NCI-H460 (cell line): ENCODE measurements at regions not wholly inside any gene's neighbourhood (a gene's known extent, or its start where the extent isn't known, plus 50 kb on each side); places are given as distances from the start of the nearest gene placed in this dataset.

Experiments used
- DNase-seq: peaks from one replicate; pipeline ENCODE4 v3.0.0-alpha.2; 2016; ENCODE audit warnings: low read depth; ENCODE audit errors: extremely low read depth

DNA sequence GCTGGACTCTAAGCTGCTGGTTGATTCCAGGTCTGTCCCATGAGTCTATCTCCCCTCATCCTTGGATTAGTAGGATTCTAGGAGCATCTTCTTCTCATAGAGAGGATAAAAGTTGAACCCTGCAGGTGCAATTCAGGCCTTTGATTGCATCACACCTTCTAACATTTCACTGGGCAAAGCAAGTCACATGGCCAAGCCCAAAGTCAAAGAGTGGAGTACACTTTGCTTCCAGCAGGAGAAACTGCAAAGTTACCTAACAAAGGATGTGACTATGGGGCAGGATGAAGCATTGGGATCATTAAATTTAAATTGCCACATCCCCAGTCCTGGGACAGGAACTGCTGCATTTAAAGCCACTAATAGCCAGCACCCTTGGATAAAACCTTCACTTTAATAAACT, 51.0 kb upstream of the EGFLAM start:
- DNase-seq: no peak

DNA sequence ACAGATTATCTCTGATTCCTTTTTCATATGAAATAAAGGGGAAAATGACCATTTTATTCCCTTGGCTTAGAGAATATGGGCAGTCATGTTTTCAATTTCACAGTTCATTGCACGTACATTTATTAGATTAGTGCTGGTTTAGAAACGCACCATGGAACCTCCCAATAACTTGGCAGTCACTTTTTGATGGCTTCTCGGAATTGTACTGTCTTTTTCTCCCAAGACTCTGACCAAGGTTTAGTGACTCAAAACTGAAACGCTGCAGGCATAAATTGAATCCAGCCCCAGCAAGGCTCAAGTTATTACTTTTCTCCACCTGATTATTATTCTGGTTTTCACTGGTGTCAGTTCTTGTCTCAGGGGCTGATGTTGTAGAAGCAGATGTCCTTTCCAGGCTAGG, 55.6 kb upstream of the EGFLAM start:
- DNase-seq: no peak

DNA sequence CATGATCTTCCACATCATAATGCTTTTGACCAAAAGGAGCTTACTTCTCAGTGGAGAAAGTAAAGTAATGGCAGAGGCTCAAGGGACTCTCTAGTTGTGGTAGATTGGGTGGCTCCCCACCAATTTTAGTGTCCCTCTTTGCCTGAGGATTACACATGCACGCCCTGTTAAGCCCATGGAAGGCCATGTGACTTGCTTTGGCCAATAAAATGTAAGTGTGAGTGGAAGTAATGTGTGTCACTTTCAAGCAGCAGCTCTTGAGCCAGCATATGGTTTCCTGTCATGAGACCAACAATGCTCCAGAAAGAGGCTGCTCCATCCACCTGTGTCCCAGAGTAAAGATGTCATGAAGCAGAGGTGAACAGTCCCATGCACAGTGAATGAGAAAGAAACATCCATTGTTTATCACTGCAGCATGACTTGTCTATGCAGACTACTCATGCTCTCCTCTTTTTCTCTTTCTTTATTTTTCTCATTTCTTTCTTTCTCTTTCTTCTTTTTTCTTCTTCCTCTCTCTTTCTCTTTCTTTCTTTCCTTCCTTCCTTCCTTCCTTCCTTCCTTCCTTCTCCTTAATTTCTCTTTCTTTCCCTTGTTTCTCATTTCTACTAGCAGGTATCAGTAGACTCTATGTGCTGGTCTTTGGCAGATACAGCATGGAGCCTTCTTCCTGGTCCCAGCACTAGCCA, 57.3 kb upstream of the EGFLAM start:
- DNase-seq: no peak

DNA sequence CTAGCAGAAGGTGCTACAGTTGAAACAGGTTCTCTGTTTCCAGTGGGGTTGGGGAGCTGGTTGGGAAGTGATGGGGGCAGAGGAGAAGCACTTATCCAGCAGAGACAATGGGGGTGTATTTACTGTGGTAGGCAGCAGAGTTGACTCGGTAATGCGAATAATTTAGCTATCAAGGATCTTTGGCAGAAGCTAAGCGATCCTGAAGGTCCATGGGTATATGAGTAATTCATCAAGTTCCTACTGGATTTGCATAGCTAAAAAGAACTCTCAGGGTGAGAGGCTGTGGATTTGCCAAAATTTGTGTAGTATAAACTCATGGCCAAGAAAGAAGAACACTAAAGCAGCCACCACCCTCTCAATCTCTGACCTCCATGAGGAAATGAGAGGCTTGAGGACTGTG, 61.2 kb upstream of the EGFLAM start:
- no peak for DNase-seq

DNA sequence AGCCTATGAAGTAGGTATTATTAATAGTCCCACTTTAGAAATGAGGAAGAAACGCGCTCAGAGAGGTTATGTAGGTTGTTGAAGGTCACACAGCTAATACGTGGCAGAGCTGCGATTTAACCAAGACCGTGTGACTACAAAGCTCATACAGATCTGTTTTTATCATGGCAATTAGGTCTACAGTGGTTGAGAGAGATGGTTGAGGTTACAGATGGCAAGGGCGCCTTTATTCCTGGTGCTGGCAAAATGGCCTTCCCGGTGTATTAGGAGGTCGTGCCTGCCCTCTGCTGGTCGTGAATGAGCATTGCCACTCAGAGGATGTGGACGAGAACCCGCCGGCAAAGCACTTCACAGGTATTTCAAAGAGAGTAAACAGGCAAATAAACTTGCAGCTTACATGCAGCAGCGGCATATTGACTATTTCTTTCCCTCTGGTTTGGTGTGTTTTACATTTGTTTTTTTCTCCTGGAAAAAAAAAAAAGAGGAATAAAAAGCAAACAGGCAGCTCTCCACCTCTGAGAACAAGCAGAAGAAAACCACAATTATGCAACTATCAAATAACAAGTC, 65.3 kb upstream of the EGFLAM start:
- DNase-seq: peak; percentile 49

DNA sequence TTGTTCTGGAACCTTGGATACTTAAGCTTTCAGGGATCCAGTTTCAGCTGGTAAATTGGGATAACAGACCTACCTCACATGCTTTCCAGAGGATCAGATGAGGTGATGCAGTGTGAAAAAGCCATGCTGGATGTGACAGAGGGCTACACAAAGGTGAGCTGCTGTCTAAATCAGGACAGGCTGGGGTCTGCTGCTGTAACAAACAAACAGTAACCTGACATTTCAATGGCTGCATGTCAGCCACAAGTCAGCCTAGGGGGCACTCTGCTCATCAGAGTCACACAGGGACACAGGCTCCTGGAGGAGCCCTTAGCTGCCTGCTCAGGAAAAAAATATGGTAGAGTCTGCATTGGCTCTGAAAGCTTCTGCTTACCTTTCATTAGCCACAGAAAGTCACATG, 66.7 kb upstream of the EGFLAM start:
- DNase-seq: no peak

DNA sequence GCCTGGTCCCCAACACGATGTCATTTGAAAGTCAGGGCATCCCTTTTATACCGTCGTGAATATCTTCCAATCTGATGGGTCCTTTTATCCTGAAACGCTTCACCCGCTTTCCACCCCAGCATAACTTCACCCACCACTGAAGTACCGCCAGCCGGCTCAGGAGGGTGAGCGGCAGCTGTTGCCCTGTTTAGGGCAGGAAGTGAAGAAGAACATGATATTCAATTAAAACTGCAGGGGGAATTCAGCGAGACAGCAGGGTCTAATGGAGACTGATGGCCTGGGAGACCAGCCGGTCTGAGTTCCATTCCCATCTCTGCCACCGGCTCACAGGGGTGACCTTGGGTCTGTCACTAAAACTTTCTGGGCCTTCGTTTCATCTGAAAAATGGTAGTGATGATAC, 68.2 kb upstream of the EGFLAM start:
- DNase-seq: no peak

DNA sequence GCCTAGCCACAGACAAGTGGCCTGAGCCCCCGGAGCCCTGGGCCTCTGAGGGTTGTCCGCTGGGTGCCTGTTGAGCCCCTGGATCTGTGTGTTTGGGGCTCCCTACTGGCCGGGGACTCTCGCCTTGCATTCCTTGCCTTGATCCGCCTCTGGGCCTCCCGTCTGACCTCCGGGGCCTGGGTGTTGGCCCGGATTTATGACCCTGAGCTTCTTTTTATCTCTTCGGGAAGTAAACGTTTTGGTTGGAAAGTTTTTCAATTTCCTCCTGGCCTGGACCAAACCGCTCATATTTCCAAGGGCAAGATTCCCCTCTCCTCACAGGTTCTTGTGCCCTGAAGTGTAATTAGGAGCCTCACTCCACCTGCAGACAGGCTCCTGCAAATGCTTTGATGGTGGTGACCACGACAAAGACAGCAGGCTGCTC, 69.3 kb upstream of the EGFLAM start:
- no peak for DNase-seq

DNA sequence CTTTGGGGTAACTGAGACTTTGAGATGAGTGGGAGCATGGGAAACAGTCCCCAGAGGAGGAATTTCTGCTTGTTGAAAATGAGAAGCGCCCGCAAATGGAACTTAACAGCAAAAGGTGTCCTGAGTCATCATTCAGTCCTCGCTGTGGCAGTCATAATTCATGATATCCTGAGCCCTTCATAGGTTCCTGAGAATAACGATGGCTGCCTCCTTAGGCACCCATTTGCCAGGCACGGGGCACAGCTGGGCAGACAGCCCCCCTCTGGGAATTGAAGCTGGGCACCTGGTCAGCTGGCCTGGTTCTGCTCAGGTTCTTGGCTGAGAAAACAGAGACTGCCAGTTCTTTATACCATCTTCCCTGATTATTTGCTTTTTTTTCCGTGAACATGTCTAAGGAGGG, 69.8 kb upstream of the EGFLAM start:
- DNase-seq: no peak

DNA sequence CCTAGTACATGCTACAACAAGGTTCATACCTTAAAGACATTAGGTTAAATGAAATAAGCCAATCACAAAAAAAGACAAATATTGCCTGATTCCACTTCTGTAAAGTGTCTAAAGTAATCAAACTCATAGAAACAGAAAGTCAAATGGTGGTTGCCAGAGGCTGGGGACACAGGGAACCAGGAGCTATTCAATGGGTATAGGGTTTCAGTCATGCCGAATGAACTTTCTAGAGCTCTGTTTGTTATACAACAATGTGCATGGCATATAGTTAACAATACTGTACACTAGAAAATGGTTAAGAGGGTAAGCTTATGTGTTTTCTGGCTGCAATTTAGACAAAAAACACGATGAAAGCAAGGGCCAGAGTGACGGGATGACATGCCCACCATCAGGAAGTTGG, 70.8 kb upstream of the EGFLAM start:
- no peak for DNase-seq

DNA sequence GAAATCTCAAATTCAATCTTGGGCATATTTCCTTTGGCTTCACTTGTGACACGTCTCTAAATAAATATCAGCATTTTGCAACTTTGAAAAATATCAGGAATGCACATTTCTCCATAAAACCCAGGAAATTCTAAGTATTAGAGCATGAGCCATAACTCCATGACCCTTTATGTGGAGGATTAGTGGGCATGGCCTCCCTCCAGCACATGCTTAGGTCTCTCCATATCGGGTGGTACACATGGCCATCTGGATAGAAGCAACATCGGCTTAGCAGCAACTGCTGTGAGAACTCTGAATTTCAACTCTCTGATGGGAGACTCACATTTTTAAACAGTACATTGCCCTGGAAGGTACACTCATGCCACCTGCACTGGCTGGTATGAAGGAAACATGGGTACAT, 73.7 kb upstream of the EGFLAM start:
- no peak for DNase-seq

DNA sequence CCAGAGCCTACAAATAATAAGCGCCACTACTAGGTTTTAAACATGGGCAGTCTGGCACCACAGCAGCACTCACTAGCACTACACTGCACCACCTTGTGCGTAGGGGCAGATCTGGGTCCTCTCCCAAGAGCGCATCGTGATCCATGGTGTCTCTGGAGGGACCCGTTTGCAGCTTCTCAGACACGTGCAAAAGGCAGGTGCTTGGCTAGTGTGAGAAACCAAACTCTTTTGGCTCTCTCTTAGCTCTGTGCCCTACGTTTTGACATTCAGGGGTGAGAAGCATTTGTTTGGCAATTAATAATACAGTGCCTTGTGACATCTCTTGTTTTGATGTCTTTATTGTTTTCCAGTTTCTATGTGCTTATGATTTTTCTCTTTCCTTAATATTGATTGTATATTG, 75.4 kb upstream of the EGFLAM start:
- DNase-seq: no peak

DNA sequence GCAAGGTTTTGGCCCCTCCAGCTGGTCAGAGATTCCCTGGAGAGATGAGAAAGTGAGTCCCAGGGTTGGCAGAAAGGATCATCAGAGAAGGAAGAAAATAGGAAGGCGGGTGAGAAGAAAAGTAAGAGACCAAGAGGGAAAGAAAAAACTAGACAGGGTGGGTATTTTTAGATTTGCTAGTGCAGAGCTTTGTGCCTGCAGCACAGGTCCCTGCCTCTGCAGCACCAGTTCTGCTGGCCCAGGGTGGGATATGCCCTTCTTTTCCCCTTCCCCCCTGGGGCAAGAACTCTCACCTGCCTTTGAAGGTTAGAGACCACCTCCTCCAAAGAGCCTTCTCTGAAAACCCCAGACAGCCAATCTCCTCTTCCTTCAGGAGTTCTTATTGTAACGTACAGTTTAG, 90.3 kb upstream of the EGFLAM start:
- no peak for DNase-seq

DNA sequence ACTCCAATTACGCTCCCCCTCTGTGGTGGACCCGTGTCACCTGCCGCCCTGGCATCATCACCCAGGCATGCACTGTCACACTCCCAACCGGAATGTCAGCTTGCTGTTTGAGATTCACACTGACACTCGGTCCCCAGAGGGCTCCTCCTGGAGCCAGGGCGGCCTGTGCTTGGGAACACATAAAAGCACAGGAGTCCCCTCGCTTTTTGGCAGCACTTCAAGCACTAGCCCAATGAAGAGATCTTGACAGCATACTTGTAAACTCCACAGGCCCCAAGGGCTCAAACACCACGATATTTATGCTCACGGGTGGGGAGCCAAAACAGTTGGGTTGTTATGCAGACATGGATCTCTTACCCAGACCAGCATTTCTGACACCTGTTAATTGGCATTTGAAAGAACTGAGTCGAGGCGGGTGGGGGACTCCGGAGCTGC, 90.8 kb upstream of the EGFLAM start:
- no peak for DNase-seq

DNA sequence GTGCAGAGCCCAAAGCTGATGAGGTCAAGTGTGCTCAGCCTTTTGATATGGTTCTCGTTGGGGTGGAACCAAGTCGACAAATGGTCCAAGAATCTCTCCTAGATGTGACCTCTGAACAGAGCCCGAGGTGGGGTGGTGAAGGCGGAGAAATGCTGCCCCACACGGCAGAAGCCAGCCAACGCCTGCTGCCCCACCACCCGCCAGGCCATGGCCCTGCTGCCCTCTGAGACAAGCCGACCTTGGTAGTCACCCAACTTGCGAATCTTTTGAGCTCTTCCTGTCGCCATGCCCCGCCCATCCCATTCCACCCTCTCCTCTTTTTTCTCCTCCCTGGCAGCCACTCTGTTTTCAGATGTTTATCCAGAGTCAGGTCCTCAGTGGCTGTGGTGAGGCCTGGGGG, 91.5 kb upstream of the EGFLAM start:
- no peak for DNase-seq

DNA sequence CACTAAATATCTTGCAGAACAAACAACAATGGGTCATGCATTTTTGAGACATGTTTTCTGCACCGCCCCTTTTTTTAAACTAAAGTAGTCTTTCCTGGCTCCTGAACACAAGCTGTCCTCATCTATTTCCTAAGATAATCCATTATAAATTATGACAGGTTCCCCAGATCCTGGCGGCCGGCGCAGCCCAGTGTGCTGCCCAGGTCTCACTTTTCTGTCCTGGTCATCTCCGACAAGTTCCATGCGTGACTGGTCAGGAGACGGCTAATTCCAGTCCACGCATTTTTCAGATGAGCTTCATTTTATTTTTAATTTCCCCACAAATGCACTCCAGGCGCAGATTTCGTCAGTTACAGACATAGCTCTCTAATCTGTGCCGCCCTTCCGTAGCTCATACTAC, 92.9 kb upstream of the EGFLAM start:
- no peak for DNase-seq

DNA sequence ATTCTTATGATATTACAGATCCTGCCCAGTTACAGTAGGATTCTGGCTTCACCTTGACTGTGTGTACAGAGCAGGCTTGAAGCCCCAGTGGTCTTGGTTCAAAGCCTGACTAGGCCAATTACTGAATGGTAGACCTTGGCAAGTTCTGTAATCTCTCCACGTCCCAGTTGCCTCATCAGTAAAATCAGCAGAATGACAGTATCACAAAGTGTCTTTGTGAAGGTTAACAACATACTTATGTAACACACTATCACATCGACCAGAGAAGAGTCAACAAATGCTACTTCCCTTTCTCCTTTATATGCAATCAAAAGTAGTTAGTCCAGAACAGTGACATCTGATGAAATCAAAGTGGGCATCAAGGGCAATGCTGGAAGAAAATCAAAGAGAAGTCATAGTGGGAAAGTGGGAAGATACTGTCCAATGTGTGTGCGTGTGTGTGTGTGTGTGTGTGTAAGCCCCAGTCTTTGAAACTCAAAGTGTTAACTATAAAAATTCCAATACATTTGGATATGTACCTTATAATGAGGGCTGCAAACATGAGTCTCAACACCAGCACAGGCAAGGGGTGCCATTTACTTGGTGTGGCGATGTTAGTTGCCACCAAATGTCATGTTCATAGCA, 93.5 kb upstream of the EGFLAM start:
- DNase-seq: no peak

DNA sequence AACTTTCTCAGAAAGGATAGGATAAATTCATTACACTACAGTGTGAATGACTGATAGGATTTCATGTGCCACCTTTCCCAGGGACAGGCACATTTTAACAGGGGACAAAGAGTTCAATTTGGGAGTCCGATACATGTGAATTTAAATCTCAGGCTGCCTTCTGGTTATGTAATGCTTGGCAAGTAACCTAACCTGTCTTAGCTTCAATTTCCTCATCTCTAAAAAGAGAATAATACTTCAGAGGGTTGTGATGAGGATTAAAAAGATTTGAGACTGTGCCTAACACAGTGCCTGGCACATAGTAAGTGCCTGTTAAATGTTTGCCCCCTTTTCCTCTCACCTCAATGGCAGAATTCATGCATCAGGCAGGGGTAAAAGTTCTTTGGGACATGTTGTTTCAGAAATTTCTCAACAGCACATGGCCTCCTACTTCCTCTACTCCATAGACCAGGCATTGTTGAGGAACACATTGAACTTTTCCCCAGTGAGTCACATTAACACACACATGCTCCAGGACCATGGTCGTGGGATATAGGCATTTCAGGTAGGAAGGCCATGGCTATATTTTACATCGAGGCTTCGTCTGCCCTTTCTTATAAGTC, 94.6 kb upstream of the EGFLAM start:
- no peak for DNase-seq

DNA sequence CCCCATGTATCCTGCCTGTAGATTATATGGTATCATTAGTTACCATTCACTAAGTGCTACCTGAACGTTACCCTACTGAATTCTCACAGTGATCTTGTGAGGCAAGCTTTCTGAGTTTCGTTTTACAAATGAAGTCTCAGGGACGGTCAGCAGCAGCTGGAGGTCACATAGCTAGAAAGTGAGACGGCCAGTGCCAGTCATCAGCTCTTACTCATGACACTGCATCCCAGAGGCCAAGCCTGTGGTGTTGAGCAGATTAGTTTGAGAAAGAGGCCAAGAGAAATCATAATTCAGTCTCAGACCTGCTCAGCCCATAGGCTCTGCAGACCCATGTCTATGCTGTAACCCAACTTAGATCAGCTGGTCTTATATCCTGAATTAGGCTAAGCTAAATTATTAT, 95.7 kb upstream of the EGFLAM start:
- no peak for DNase-seq

DNA sequence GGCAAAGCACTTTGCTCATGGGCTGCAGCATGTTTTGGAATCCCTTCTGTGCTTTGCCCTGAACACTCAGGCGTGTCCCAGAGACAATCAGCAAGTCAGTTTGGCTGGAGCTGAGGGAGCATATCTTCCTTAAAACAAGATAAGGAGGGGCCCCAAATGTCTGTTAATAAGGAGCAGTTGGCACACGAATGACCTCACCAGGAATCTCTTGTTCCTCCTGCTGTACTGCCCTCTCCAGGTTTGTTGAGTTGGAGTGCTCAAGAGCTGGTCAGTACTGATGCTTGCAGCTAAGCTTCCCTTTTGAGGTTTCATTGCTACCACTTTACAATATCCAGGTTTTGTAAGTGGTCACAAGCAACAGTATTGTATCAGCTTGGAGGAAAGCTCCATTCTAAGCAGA, 101.3 kb upstream of the EGFLAM start:
- no peak for DNase-seq

DNA sequence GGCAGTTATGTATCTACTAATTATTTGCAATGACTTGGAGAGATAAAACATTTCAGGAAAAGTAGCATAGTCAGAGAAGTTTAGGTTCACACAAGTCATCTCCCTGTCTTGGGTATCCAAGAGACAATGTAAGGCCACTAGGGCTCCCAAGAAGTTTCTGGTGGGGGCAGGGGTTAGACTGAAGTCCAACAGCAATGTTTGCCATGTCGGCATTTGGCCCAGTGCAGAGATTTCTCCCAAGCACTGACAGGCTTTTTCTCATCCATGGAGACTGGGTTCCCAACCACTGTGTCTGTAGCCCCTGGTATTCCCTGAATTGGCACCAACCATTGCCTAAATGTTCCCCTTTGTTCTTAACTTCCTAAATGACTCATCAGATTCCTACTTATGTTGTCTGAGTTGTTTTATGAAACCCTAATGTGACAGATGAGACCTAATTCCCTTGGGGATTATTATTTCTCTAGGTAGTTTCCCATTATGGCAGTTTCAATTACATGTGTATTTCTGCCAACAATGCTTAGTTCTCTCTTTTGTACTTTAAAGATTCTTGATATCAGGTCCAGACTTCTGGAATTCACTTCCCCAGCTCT, 103.6 kb upstream of the EGFLAM start:
- no peak for DNase-seq

DNA sequence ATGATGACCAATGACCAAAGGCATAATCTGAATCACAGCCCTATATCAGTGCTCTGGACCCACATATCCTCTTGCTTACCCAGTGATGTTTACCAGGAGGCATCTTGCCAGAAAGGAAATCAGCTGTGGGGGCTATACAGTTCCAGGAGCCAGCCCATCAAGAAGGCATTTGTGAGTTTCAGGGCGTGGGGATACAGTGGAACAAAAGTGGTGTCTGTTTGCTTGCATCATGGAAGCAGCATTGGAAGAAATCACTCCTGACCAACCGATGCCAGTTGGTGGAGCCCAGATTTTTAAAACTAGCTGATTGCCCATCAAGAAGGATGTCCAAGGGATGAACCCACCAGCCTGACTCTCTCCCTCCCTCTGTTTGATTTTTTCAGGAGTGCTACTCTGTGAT, 106.5 kb upstream of the EGFLAM start:
- DNase-seq: no peak
